ENCODE measurements at regions not wholly inside any gene's neighbourhood (a gene's known extent, or its start where the extent isn't known, plus 50 kb on each side); places are given as distances from the start of the nearest gene placed in this dataset.

DNA sequence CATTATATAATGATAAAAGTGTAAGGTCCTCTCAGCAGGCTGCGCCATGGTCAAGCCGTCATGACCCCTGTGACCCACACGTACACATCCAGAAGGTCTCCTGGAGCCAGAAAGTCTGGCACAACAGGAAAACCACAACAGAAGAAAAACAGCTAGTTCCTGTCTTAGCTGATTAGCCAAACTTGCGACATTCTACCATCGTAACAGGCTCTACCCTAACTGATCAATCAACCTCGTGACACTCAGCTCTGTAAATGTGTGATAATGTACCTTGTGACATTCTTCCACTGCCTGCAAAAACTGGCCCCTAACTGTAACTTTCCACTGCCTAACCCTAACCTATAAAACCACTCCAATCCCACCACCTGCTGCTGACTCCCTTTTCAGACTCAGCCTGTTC, 316.4 kb upstream of the TUSC1 start:
- no peak for TF ChIP-seq CTCF (IDR thresholded peaks at IDR 0.05)
- TF ChIP-seq POLR2A (IDR thresholded peaks at IDR 0.05): no peak
- TF ChIP-seq EP300 (IDR thresholded peaks at IDR 0.05): no peak
